ENCODE measurements at regions not wholly inside any gene's neighbourhood (a gene's known extent, or its start where the extent isn't known, plus 50 kb on each side); places are given as distances from the start of the nearest gene placed in this dataset.

DNA sequence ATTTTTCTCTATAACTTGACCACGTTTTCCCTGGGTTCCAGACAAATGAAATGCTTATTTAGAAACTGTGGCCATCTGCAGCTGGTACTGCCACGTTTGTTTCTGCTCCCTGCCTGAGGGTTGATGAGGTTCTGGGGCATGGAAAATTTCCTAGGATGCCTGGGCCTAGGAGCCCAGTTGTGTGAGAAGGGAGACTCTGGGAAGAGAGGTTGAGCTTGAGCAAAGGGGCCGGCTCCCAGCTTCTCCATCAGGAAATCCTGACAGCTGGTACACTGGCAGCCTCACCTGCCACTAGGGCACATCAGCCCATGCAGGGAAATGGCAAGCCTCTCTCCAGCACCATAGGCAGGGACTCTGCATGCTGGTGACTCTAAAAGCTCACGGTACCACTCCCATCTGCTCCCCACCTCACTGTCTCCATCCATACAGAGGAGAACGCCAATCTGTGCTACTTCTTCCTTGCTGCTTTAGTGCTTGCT is 165.4 kb upstream of the PPP2R3A start:
- no peaks in the 10 kb centered on the region for H3K4me1 ChIP-seq
- no peak for TF ChIP-seq POLR2A (IDR thresholded peaks at IDR 0.05)
- H3K9me3 ChIP-seq, result no peaks in the 10 kb centered on the region
- H3K4me3 ChIP-seq, result no peak overlapping the region
- H3K27ac ChIP-seq, result no peak overlapping the region
- ATAC-seq, result no peak
- no peaks in the 10 kb centered on the region for H3K36me3 ChIP-seq
- H3K27me3 ChIP-seq, result no peaks in the 10 kb centered on the region
- WGBS, 2 donors (ENCODE audit: low coverage in 1 of 2), result 48 to 60% methylated on average over 3 of the region's 5 CpGs

DNA sequence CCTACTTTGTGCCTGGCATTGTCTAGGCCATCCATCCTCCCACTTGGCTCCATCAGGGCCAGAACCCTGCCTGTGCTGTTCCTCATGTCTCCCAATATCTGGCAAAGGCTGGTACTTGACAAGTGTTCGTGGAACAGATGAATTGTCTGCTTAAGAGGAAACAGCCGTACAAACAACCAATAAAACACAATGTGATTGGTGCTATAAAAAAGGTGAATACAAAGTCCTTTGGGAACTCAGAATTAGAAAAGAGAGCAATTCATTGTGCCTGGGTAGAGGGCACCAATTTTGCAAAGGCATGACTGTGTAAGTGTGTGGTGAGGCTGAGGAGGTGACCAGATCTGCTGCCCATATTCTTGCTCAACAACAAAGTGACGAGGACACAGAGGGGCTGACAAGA is 164.5 kb upstream of the PPP2R3A start:
- H3K4me3 ChIP-seq, result no peak overlapping the region
- no peak for ATAC-seq
- no peak for TF ChIP-seq POLR2A (IDR thresholded peaks at IDR 0.05)
- TF ChIP-seq POLR2AphosphoS5 (IDR thresholded peaks at IDR 0.05), result no peak
- TF ChIP-seq, protein P1, sequence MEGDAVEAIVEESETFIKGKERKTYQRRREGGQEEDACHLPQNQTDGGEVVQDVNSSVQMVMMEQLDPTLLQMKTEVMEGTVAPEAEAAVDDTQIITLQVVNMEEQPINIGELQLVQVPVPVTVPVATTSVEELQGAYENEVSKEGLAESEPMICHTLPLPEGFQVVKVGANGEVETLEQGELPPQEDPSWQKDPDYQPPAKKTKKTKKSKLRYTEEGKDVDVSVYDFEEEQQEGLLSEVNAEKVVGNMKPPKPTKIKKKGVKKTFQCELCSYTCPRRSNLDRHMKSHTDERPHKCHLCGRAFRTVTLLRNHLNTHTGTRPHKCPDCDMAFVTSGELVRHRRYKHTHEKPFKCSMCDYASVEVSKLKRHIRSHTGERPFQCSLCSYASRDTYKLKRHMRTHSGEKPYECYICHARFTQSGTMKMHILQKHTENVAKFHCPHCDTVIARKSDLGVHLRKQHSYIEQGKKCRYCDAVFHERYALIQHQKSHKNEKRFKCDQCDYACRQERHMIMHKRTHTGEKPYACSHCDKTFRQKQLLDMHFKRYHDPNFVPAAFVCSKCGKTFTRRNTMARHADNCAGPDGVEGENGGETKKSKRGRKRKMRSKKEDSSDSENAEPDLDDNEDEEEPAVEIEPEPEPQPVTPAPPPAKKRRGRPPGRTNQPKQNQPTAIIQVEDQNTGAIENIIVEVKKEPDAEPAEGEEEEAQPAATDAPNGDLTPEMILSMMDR (IDR thresholded peaks at IDR 0.05), result no peak
- no peak for TF ChIP-seq EP300 (IDR thresholded peaks at IDR 0.05)
- H3K27me3 ChIP-seq, result no peaks in the 10 kb centered on the region
- no peaks in the 10 kb centered on the region for H3K4me1 ChIP-seq
- WGBS, 2 donors (ENCODE audit: low coverage in 1 of 2), result 74 to 80% methylated on average over 1 to 3 of the region's 3 CpGs
- H3K27ac ChIP-seq, result no peak overlapping the region
- H3K36me3 ChIP-seq, result no peaks in the 10 kb centered on the region
- no peaks in the 10 kb centered on the region for H3K9me3 ChIP-seq

DNA sequence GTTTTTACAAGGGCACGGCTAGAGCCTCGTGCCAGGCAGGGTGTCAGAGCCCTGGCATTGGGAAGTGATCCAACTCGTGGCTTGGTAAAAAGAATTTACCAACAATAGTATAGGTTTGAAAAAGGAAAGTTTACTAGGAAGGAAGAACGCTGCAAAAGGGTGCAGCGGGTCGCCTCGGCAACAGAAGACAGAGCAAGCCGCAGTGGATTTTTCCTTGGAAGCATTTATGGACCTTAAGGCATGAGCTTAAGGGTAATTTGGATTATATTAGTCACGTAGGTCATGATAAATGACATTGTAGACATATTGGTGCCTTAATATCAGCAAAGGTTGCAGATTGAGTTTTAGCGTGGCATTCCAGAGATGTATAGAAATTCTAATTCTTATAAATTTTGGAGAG is 163.4 kb upstream of the PPP2R3A start:
- H3K36me3 ChIP-seq, result no peaks in the 10 kb centered on the region
- WGBS, 2 donors (ENCODE audit: low coverage in 1 of 2), result 69 to 73% methylated on average over 6 to 10 of the region's 10 CpGs
- no peaks in the 10 kb centered on the region for H3K9me3 ChIP-seq
- H3K4me1 ChIP-seq, result no peaks in the 10 kb centered on the region
- TF ChIP-seq POLR2AphosphoS5 (IDR thresholded peaks at IDR 0.05), result no peak
- TF ChIP-seq EP300 (IDR thresholded peaks at IDR 0.05), result no peak
- TF ChIP-seq, protein P1 (IDR thresholded peaks at IDR 0.05), result no peak
- TF ChIP-seq POLR2A (IDR thresholded peaks at IDR 0.05), result no peak
- H3K27ac ChIP-seq, result no peak overlapping the region
- ATAC-seq, result no peak
- H3K4me3 ChIP-seq, result no peak overlapping the region
- H3K27me3 ChIP-seq, result no peaks in the 10 kb centered on the region

DNA sequence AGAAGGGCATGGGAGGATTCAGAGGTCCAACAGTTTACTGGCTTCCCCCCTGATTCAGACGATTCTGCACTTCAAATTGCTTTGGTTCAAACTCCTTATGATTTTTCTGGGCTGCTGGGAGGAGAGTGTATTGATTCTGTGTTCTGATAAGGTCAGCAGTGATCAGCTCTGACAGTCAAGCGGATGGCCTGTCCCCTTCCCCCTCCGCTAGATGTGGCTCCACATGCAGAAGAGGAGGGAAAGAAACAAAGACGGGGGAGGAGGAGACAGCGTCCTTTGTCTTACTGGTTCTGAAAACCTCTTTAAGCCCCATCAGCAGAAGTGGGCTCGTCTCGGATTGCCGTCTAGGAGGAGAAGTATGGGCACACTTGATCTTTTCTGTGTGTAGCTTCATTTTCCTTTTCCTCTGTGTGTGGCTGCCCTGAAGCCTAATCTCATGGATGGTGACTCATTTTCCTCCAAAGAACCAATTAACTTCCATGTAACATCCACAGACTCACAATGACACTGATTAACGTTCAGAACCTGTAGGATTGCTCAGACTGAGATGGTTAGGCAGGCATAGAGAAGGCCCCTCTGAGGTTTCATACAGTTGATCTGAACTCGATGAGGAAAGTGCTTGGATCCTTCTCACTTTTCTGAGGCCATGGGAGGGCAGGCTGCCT is 162.4 kb upstream of the PPP2R3A start:
- H3K9me3 ChIP-seq, result no peaks in the 10 kb centered on the region
- H3K4me1 ChIP-seq, result no peaks in the 10 kb centered on the region
- 65 to 69% methylated on average over 6 to 8 of the region's 10 CpGs for WGBS, 2 donors (ENCODE audit: low coverage in 1 of 2)
- no peaks in the 10 kb centered on the region for H3K36me3 ChIP-seq
- no peak overlapping the region for H3K27ac ChIP-seq
- H3K27me3 ChIP-seq, result no peaks in the 10 kb centered on the region
- no peak overlapping the region for H3K4me3 ChIP-seq
- ATAC-seq, result no peak
- TF ChIP-seq, protein P1 (IDR thresholded peaks at IDR 0.05), result no peak
- TF ChIP-seq POLR2A (IDR thresholded peaks at IDR 0.05) (no peak), POLR2AphosphoS5 (IDR thresholded peaks at IDR 0.05) (no peak), EP300 (IDR thresholded peaks at IDR 0.05) (no peak)

DNA sequence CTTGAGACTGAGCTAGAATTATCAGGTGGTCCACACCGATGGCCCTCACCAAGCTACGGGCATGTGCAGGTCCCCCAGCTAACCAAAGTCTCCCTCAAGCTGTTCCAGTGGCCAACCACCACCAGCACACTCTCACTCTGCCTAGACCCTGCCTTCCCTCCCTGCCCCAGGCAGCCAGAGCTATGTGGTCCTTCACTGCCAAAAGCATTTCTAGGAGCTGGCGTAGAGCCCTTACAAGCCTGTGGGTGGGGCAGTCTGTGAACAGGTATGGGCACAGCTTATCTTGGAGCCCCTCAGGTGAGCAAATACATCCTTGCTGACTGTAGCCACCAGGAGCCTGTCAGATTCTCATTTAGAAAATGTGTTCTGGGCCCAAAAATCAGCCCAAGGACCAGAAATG is 159.8 kb upstream of the PPP2R3A start:
- no peak for ATAC-seq
- Histone ChIP-seq H3K36me3 (no peaks in the 10 kb centered on the region), H3K27me3 (peaks cover 7% of the 10 kb centered on the region), H3K4me3 (no peak overlapping the region), H3K4me1 (no peaks in the 10 kb centered on the region), H3K9me3 (no peaks in the 10 kb centered on the region), H3K27ac (no peak overlapping the region)
- TF ChIP-seq, protein P1 (IDR thresholded peaks at IDR 0.05), result no peak
- no peak for TF ChIP-seq POLR2A (IDR thresholded peaks at IDR 0.05)
- TF ChIP-seq POLR2AphosphoS5 (IDR thresholded peaks at IDR 0.05), result no peak
- TF ChIP-seq EP300 (IDR thresholded peaks at IDR 0.05), result no peak
- 72 to 93% methylated on average over 2 to 3 of the region's 3 CpGs for WGBS, 2 donors (ENCODE audit: low coverage in 1 of 2)

Measured in gastroesophageal sphincter (tissue), 4 donors.